ENCODE measurements at regions not wholly inside any gene's neighbourhood (a gene's known extent, or its start where the extent isn't known, plus 50 kb on each side); places are given as distances from the start of the nearest gene placed in this dataset.

- no peak for DNase-seq
These were observed 521.6 kb downstream of the EPHA3 start for GRCh38 chr3:89628856-89629670.

GRCh38 chr3:89635137-89635536 is 527.7 kb downstream of the EPHA3 start:
- no peak for DNase-seq

DNA sequence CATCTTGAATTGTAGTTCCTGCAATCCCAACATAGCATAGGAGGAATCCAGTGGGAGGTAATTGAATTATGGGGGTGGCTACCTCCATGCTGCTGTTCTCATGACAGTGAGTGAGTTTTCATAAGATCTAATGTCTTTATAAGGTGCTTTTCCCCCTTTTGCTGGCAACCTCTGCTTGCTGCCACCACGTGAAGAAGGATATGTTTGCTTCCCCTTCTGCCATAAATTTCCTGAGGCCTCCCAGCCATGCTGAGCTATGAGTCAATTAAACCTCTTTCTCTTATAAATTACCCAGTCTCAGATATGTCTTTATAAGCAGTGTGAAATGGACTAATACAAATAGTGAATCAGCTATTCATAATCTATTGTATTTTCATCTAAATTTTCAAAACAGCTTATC is 537.3 kb downstream of the EPHA3 start:
- no peak for DNase-seq

DNA sequence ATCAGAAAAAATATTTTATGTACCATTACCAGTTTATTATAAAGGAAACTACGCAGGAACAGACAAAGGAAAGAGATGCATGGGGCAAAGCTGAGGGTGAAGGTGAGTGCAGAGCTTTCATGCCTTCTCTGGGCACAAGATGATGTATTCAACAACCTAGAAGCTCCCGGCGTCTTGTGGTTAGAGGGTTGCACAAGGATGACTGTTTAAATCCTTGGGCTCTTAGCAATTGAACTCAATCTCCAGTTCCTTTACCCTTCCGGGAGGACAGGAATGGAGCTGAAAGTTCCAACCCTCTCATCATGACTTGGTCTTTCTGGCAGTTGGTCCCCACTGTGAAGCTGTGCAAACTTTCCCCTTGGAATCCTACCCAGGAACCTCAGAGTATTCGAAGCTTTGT is 542.0 kb downstream of the EPHA3 start:
- no peak for DNase-seq

GRCh38 chr3:89654031-89654430 is 546.6 kb downstream of the EPHA3 start:
- DNase-seq, result no peak

GRCh38 chr3:89656388-89656787 is 549.0 kb downstream of the EPHA3 start:
- no peak for DNase-seq

- DNase-seq, result no peak
These were observed 572.3 kb downstream of the EPHA3 start for GRCh38 chr3:89679686-89680085.

DNA sequence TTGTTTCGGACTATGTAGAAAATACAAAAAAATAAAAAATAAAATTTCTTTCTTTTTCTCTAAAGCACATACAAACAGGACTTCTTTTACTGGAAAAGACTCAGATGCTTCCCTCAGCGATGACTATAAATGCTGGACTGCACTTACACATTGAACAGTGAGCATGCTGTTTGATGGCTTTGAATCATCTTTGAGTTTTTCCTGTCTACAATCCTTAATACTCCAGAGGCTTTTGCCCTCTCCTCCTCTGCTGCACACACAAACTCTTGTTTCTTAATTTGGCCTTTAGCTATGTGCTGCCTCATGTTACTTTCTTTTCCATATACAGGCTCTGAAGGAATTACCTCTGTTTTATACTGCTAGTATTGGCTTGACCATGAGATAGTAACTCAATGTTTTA is 575.1 kb downstream of the EPHA3 start:
- no peak for DNase-seq

DNA sequence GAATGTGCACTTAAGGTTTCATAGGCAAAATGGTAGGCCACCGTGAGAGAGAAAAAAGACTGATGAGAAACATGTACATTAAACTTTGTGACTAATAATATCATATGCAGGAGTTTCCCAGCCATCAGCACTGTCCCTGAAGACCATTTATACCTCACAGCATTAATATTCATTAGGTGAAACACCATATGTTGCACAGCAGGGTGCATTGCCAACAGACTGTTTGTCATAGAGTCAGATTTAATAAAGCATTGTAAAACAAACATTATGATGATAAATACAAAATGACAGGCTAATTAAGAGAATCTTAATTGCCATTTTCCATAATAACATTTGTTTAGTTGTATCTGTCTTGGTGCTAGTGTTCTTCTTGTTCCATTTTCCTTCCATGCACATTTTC is 578.3 kb downstream of the EPHA3 start:
- no peak for DNase-seq

DNA sequence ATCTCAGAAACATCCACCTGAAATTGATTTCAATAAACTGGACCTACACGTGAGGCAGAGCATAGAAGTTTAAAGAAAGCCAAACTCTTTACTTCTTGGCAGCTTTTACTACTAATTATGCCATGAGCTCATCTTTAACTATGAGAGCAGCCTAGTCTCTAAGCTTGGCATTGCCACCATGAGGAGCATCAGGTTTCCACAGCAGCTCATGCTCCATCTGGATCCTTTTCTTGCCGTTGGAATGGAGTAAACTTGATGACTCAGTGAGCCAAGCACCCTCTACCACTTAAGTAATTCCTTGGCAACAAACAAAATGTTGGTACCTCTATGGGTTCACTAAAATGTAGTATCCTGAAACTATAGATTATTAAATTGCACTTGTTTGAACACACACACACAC is 583.2 kb downstream of the EPHA3 start:
- DNase-seq, result no peak

GRCh38 chr3:89692601-89693000 is 585.2 kb downstream of the EPHA3 start:
- DNase-seq, result no peak

DNA sequence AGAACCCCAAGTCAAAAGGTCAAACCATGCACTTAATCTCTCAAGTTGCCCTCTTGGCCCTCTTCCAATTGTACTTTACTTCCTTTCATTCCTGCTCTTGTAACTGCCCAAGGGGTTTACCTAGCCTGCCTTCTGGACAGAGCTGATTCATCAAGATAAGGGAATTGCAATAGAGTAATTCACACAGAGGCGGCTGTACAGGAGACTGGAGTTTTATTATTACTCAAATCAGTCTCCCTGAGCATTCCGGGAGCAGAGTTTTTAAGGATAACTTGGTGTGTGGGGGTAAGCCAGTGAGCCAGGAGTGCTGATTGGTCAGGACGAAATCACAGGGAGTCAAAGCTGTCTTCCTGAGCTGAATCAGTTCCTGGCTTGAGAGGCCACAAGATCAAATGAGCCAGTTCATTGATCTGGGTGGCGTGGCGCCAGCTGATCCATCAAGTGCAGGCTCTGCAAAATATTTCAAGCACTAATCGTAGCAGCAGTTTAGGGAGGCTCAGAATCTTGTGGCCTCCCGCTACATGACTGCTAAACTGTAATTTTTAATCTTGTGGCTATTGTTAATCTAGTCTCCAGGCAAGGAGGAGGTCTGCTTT is 590.0 kb downstream of the EPHA3 start:
- DNase-seq, result no peak

GRCh38 chr3:89698208-89698830 is 590.9 kb downstream of the EPHA3 start:
- DNase-seq, result no peak

DNA sequence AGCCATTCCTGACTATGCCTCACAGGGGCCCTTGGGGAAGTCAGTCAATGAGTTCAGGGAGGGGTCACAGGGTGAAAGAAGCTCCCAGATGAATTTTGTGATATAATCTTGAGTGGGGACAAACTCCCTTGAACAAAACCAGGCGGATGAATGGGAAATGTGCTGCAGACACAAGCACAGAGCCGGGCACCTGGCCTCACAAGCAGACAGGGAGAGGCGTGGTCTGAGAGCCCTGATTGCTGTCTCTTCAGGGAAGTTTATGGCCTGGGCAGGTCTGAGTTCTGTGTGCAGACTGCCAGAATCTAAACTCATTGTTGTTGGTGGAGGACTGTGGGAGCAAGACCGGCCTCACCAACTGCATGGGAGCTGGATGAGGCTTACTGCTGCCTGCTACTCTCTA is 591.8 kb downstream of the EPHA3 start:
- no peak for DNase-seq

- no peak for DNase-seq
These were observed 592.4 kb downstream of the EPHA3 start for GRCh38 chr3:89699771-89700170.

DNA sequence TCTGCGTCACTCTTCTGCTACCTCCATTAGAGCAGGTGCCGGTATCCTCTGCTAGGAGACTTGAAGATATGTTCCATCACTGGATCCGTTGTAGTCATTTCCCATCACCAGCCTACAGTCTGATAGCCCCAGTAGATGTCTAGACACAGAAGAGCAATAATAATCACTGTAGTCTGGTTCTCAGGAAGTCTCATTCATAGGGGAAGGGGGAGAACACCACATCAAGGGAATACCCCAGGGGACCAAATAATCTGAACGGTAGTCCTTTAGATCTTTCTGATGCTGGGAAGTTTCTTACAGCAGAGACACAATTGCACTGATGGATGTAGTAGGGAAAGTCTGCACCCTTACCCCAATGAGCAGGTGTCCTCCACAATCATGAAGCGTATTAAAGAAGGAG is 595.0 kb downstream of the EPHA3 start:
- DNase-seq, result no peak

DNA sequence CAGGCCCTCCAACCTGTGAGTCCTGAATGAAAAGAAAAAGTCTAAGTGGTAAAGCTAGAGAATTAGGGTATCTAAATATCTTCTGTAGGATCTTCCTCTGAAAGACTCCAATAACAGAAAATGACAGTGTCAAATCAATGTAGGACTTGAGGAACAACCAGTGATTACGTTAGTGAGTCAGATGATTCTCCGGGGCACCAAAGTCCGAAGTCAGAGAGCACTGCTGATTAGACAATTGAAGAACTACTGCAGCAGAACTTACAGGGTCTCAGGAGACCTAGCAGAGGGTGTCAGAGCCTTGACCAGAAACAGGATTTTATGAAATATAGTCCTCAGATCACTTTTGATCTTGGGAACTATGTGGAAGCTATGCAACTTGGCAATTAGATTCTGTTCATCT is 605.8 kb downstream of the EPHA3 start:
- no peak for DNase-seq

- DNase-seq, result no peak
These were observed 606.8 kb downstream of the EPHA3 start for GRCh38 chr3:89714237-89714636.

DNA sequence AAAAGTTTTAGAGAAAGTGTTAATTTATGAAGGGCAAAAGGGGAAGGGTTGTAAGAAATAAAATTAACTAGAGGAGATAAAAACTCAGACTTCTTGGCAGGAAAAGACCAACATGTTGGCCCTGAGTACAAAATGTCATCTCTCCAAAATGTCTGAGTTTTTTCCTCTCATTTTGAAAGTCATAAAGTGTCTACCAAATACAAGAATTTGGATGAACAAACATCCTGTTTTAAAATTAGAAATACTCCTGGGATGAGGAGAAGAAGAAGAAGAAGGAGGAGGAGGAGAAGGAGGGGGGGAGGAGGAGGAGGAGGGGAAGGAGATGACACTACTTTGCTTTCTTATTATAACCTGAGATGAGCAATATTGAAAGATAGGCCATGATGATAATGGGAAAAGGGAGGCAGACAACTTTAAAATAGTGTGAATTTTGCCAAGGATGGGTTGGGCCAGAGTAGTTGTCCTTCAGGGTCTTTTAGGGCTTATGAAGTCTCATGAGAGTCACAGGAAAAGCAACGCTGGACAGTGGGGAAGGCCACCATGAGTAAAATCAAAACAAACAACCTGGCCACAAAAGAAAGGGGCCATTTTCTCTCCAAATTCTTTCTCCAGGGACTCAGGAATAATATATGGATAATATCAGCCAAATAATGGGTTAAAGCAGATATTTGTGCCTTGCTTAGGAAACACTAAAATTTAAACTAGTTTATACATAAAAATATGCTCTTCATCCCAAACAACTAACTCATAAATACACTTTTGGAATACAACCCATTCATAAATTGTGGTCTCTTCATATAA is 632.9 kb downstream of the EPHA3 start:
- DNase-seq, result no peak

GRCh38 chr3:89740881-89741177 is 633.4 kb downstream of the EPHA3 start:
- DNase-seq, result no peak

DNA sequence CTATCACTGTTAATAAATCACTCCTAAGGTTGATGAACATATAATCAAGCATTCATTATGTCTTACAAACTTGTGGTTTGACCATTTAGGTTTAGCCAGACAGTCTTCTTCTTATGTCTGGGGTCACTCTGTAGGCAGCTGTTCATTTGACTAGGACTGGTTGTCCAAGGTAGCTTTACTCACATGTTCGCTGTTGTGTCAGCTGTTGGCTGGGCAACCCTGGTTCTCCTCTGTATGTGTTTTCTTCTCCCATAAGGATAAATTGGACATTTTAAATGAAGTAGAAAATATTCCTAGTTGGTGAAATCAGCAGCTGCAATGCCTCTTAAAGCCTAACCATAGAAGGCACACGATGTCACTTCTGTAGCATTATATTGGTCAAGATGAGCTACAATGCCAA is 635.1 kb downstream of the EPHA3 start:
- DNase-seq, result no peak

DNA sequence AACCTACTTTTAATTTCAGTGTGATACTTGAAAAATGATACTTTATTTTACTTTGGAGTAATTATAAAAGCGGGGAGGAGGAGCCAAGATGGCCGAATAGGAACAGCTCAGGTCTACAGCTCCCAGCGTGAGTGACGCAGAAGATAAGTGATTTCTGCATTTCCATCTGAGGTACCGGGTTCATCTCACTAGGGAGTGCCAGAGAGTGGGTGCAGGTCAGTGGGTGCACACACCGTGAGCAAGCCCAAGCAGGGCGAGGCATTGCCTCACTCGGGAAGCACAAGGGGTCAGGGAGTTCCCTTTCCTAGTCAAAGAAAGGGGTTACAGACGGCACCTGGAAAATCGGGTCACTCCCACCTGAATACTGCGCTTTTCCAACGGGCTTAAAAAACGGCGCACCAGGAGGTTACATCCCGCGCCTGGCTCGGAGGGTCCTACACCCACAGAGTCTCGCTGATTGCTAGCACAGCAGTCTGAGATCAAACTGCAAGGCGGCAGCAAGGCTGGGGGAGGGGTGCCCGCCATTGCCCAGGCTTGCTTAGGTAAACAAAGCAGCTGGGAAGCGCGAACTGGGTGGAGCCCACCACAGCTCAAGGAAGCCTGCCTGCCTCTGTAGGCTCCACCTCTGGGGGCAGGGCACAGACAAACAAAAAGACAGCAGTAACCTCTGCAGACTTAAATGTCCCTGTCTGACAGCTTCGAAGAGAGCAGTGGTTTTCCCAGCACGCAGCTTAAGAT is 640.3 kb downstream of the EPHA3 start:
- peak; percentile 0 for DNase-seq

DNA sequence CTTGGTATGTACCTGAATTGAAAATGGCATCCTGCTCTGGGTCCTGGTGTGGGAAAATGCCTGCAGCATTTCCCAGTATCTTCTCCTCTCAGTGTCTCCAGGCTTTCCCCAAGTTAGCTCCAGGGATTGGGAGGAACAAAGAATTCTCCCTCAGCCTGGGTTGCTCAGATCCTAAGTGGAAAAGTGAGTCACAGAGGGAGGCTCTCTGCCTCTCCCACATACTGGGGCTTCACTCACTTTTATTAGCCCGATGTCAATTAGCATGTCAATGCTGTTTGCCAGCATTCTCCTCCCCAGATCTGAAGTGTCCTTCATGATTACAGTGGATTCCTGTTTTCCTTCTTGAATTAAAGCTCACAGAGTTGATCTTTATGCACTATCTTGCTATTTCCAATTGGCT is 655.0 kb downstream of the EPHA3 start:
- DNase-seq, result no peak
